Suprapubic skin (tissue), 4 donors: ENCODE measurements at regions not wholly inside any gene's neighbourhood (a gene's known extent, or its start where the extent isn't known, plus 50 kb on each side); places are given as distances from the start of the nearest gene placed in this dataset.

ENCODE experiments used
- CTCF ChIP-seq, 2 donors: fragments of 200-600 bp in 1 of 2; fragments of 450-650 bp in 1 of 2; sonication (generic) in 1 of 2; IDR thresholded peaks; one replicate each; pipeline ENCODE4 v1.5.1; 2016 to 2019; ENCODE audit warnings: antibody characterized with exemption in 2 of 2, mild to moderate bottlenecking in 1 of 2, moderate library complexity in 1 of 2
- EP300 ChIP-seq: sonication (generic); formaldehyde crosslinking; IDR thresholded peaks from one replicate; pipeline ENCODE4 v1.6.1; 2017; ENCODE audit warnings: antibody characterized with exemption
- POLR2A ChIP-seq, 2 donors: fragments of 450-650 bp; IDR thresholded peaks; one replicate each; pipeline ENCODE4 v1.6.1; 2017; ENCODE audit warnings: antibody characterized with exemption in 2 of 2, mild to moderate bottlenecking in 2 of 2, moderate library complexity in 2 of 2
- POLR2AphosphoS5 ChIP-seq, 3 donors: sonication (generic); formaldehyde crosslinking; IDR thresholded peaks; one replicate each; pipeline ENCODE4 v1.6.1; 2017; ENCODE audit warnings: antibody characterized with exemption in 3 of 3

- TF ChIP-seq CTCF (IDR thresholded peaks at IDR 0.05), result no peak
- TF ChIP-seq POLR2A (IDR thresholded peaks at IDR 0.05), result no peak
- TF ChIP-seq POLR2AphosphoS5 (IDR thresholded peaks at IDR 0.05), result no peak
- TF ChIP-seq EP300, result no peak
Observed at GRCh38 chr10:121375172-121375571, 223.1 kb downstream of the FGFR2 start.
